T-helper 17 cell (primary cell): ENCODE measurements at regions not wholly inside any gene's neighbourhood (a gene's known extent, or its start where the extent isn't known, plus 50 kb on each side); places are given as distances from the start of the nearest gene placed in this dataset.
"Not testable (repeated sequence)": the region's sequence is repeated elsewhere in the genome, so short reads cannot be mapped to it uniquely, and the experiment has no call there.

Source experiments
- ATAC-seq: fragments of 150-1000 bp; cut with Tn5 transposase; 2 replicates; pipeline ENCODE4 v1.10.0; 2021; ENCODE audit warnings: mild to moderate bottlenecking, moderate library complexity
- DNase-seq, 3 donors: peaks; one replicate each; pipeline versions ENCODE4 v3.0.0 to v3.0.0-alpha.2; 2020 to 2021
- H3K9me3 ChIP-seq: one replicate; pipeline ENCODE4 v1.7.0; 2013; ENCODE audit warnings: low read length, mild to moderate bottlenecking; ENCODE audit not compliant: control insufficient read depth, poor library complexity, severe bottlenecking
- H3K27ac Mint-ChIP-seq: one replicate; pipeline ENCODE4 v1.8.0; 2022; ENCODE audit warnings: mild to moderate bottlenecking, moderate library complexity, mixed read lengths
- H3K27me3 Mint-ChIP-seq: one replicate; pipeline ENCODE4 v1.8.0; 2022; ENCODE audit warnings: mixed read lengths
- H3K36me3 Mint-ChIP-seq: one replicate; pipeline ENCODE4 v1.8.0; 2022; ENCODE audit warnings: low read depth, mixed read lengths
- H3K4me1 Mint-ChIP-seq: one replicate; pipeline ENCODE4 v1.8.0; 2022; ENCODE audit warnings: mild to moderate bottlenecking, mixed read lengths
- H3K4me3 Mint-ChIP-seq: one replicate; pipeline ENCODE4 v1.8.0; 2022; ENCODE audit warnings: mild to moderate bottlenecking, moderate library complexity, mixed read lengths

- Mint-ChIP-seq H3K4me1 (peaks cover 9% of the 10 kb centered on the region), H3K36me3 (peaks cover 4% of the 10 kb centered on the region), H3K27me3 (peaks cover 15% of the 10 kb centered on the region), H3K4me3 (no peak overlapping the region), H3K27ac (peak overlapping the region; percentile 45)
- DNase-seq (no peak), ATAC-seq (no peak)
- H3K9me3 ChIP-seq: no peaks in the 10 kb centered on the region
These were observed 79.8 kb downstream of the ZNF92 start for GRCh38 chr7:65453341-65454030.

- H3K4me3 Mint-ChIP-seq: no peak overlapping the region
- no peak for DNase-seq
- H3K9me3 ChIP-seq: no peaks in the 10 kb centered on the region
- H3K27me3 Mint-ChIP-seq: peaks cover 15% of the 10 kb centered on the region
- H3K36me3 Mint-ChIP-seq: peaks cover 3% of the 10 kb centered on the region
- peak overlapping the region; percentile 45 for H3K27ac Mint-ChIP-seq
- no peak for ATAC-seq
- H3K4me1 Mint-ChIP-seq: peaks cover 9% of the 10 kb centered on the region
These were observed 80.8 kb downstream of the ZNF92 start for GRCh38 chr7:65454469-65454868.

GRCh38 chr7:65455050-65455449, 81.4 kb downstream of the ZNF92 start:
- not testable (repeated sequence) for H3K4me3 Mint-ChIP-seq, H3K4me1 Mint-ChIP-seq, H3K36me3 Mint-ChIP-seq, H3K9me3 ChIP-seq, ATAC-seq, DNase-seq, H3K27ac Mint-ChIP-seq
- H3K27me3 Mint-ChIP-seq: peaks cover 15% of the 10 kb centered on the region

- Mint-ChIP-seq H3K27me3 (peaks cover 15% of the 10 kb centered on the region), H3K27ac (no peak overlapping the region), H3K4me3 (no peak overlapping the region), H3K36me3 (peaks cover 3% of the 10 kb centered on the region), H3K4me1 (peaks cover 5% of the 10 kb centered on the region)
- H3K9me3 ChIP-seq: no peaks in the 10 kb centered on the region
- no peak for DNase-seq
- ATAC-seq: no peak
These were observed 84.0 kb downstream of the ZNF92 start for GRCh38 chr7:65457705-65458104.

GRCh38 chr7:65459438-65459837, 85.8 kb downstream of the ZNF92 start:
- ATAC-seq (no peak), DNase-seq (no peak)
- no peak overlapping the region for H3K27ac Mint-ChIP-seq
- H3K9me3 ChIP-seq: no peaks in the 10 kb centered on the region
- H3K27me3 Mint-ChIP-seq: peaks cover 12% of the 10 kb centered on the region
- peaks cover 5% of the 10 kb centered on the region for H3K4me1 Mint-ChIP-seq
- H3K4me3 Mint-ChIP-seq: no peak overlapping the region
- H3K36me3 Mint-ChIP-seq: peaks cover 3% of the 10 kb centered on the region

GRCh38 chr7:65462148-65462716, 88.6 kb downstream of the ZNF92 start:
- H3K36me3 Mint-ChIP-seq: no peaks in the 10 kb centered on the region
- no peaks in the 10 kb centered on the region for H3K27me3 Mint-ChIP-seq
- H3K4me1 Mint-ChIP-seq: peaks cover 2% of the 10 kb centered on the region
- no peak for ATAC-seq
- H3K9me3 ChIP-seq: no peaks in the 10 kb centered on the region
- no peak overlapping the region for H3K4me3 Mint-ChIP-seq
- no peak for DNase-seq
- no peak overlapping the region for H3K27ac Mint-ChIP-seq

- DNase-seq: no peak
- ATAC-seq: no peak
- H3K36me3 Mint-ChIP-seq: no peaks in the 10 kb centered on the region
- no peaks in the 10 kb centered on the region for H3K27me3 Mint-ChIP-seq
- no peak overlapping the region for H3K27ac Mint-ChIP-seq
- no peak overlapping the region for H3K4me3 Mint-ChIP-seq
- peaks cover 2% of the 10 kb centered on the region for H3K4me1 Mint-ChIP-seq
- no peaks in the 10 kb centered on the region for H3K9me3 ChIP-seq
These were observed 89.5 kb downstream of the ZNF92 start for GRCh38 chr7:65463184-65463583.

GRCh38 chr7:65469919-65470558, 96.4 kb downstream of the ZNF92 start:
- H3K27me3 Mint-ChIP-seq, H3K36me3 Mint-ChIP-seq, ATAC-seq, DNase-seq, H3K27ac Mint-ChIP-seq, H3K9me3 ChIP-seq, H3K4me1 Mint-ChIP-seq: not testable (repeated sequence)
- H3K4me3 Mint-ChIP-seq: peak overlapping the region; percentile 15

GRCh38 chr7:65471587-65471986, 97.9 kb downstream of the ZNF92 start:
- peaks cover 15% of the 10 kb centered on the region for H3K4me1 Mint-ChIP-seq
- H3K27me3 Mint-ChIP-seq: no peaks in the 10 kb centered on the region
- no peak overlapping the region for H3K27ac Mint-ChIP-seq
- no peaks in the 10 kb centered on the region for H3K9me3 ChIP-seq
- no peak for DNase-seq
- no peak for ATAC-seq
- H3K4me3 Mint-ChIP-seq: no peak overlapping the region
- H3K36me3 Mint-ChIP-seq: no peaks in the 10 kb centered on the region

- H3K4me3 Mint-ChIP-seq: peak overlapping the region; percentile 22
- H3K4me1 Mint-ChIP-seq: peaks cover 30% of the 10 kb centered on the region
- ATAC-seq: no peak
- DNase-seq: no peak
- peak overlapping the region; percentile 0 for H3K27ac Mint-ChIP-seq
- H3K9me3 ChIP-seq: no peaks in the 10 kb centered on the region
- no peaks in the 10 kb centered on the region for H3K27me3 Mint-ChIP-seq
- peaks cover 10% of the 10 kb centered on the region for H3K36me3 Mint-ChIP-seq
These were observed 101.5 kb downstream of the ZNF92 start for GRCh38 chr7:65475040-65475726.

- H3K36me3 Mint-ChIP-seq: peaks cover 10% of the 10 kb centered on the region
- H3K4me1 Mint-ChIP-seq: peaks cover 30% of the 10 kb centered on the region
- H3K27ac Mint-ChIP-seq: peak overlapping the region; percentile 0
These were observed 102.2 kb downstream of the ZNF92 start for GRCh38 chr7:65475734-65476319.

GRCh38 chr7:65477326-65477725, 103.7 kb downstream of the ZNF92 start:
- peaks cover 30% of the 10 kb centered on the region for H3K4me1 Mint-ChIP-seq
- H3K27ac Mint-ChIP-seq: no peak overlapping the region
- H3K36me3 Mint-ChIP-seq: peaks cover 13% of the 10 kb centered on the region
- no peaks in the 10 kb centered on the region for H3K9me3 ChIP-seq
- DNase-seq (no peak), ATAC-seq (no peak)
- no peaks in the 10 kb centered on the region for H3K27me3 Mint-ChIP-seq
- peak overlapping the region; percentile 22 for H3K4me3 Mint-ChIP-seq

More at GRCh38 chr7:65475734-65476319, 102.2 kb downstream of the ZNF92 start:
- H3K9me3 ChIP-seq: no peaks in the 10 kb centered on the region
- no peak for DNase-seq
- Mint-ChIP-seq H3K27me3 (no peaks in the 10 kb centered on the region), H3K4me3 (peak overlapping the region; percentile 22)
- ATAC-seq: peak; percentile 48

GRCh38 chr7:65489260-65489767, 115.7 kb downstream of the ZNF92 start:
- ATAC-seq (no peak), DNase-seq (no peak)
- no peaks in the 10 kb centered on the region for H3K27me3 Mint-ChIP-seq
- H3K4me3 Mint-ChIP-seq: no peak overlapping the region
- H3K36me3 Mint-ChIP-seq: peaks cover 7% of the 10 kb centered on the region
- H3K27ac Mint-ChIP-seq: no peak overlapping the region
- H3K4me1 Mint-ChIP-seq: no peaks in the 10 kb centered on the region
- peaks cover 9% of the 10 kb centered on the region for H3K9me3 ChIP-seq
